Adrenal gland (tissue), 5 donors: ENCODE measurements at regions not wholly inside any gene's neighbourhood (a gene's known extent, or its start where the extent isn't known, plus 50 kb on each side); places are given as distances from the start of the nearest gene placed in this dataset.

Experiments
- POLR2A ChIP-seq, 2 donors: fragments of 450-650 bp; IDR thresholded peaks; one replicate each; pipeline ENCODE4 v1.6.1; 2017; ENCODE audit warnings: antibody characterized with exemption in 2 of 2, mild to moderate bottlenecking in 2 of 2, moderate library complexity in 1 of 2
- TF ChIP-seq, protein P1 (sequence below), 6 experiments: fragments of 450-650 bp in 4 of 6; fragments of 200-600 bp in 2 of 6; sonication (generic) in 1 of 6; IDR thresholded peaks; 1 replicate in 5 of 6; 2 replicates in 1 of 6; pipeline versions ENCODE4 v1.5.1 to v1.8.0; 2016 to 2021; ENCODE audit warnings: antibody characterized with exemption in 6 of 6, mild to moderate bottlenecking in 2 of 6, moderate library complexity in 1 of 6
- donor health status: DM: no; HTN: no; CAD: no.

- TF ChIP-seq, protein P1, sequence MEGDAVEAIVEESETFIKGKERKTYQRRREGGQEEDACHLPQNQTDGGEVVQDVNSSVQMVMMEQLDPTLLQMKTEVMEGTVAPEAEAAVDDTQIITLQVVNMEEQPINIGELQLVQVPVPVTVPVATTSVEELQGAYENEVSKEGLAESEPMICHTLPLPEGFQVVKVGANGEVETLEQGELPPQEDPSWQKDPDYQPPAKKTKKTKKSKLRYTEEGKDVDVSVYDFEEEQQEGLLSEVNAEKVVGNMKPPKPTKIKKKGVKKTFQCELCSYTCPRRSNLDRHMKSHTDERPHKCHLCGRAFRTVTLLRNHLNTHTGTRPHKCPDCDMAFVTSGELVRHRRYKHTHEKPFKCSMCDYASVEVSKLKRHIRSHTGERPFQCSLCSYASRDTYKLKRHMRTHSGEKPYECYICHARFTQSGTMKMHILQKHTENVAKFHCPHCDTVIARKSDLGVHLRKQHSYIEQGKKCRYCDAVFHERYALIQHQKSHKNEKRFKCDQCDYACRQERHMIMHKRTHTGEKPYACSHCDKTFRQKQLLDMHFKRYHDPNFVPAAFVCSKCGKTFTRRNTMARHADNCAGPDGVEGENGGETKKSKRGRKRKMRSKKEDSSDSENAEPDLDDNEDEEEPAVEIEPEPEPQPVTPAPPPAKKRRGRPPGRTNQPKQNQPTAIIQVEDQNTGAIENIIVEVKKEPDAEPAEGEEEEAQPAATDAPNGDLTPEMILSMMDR (IDR thresholded peaks at IDR 0.05): no peak
- TF ChIP-seq POLR2A (IDR thresholded peaks at IDR 0.05): no peak
Observed at GRCh38 chr1:101465941-101466340, 229.1 kb downstream of the S1PR1 start.
